Stimulated activated naive CD8-positive, alpha-beta T cell treated with anti-CD3 and anti-CD28 coated beads, Interleukin-15, amount 100 ng/mL, for 72 hours (primary cell): ENCODE measurements at regions not wholly inside any gene's neighbourhood (a gene's known extent, or its start where the extent isn't known, plus 50 kb on each side); places are given as distances from the start of the nearest gene placed in this dataset.

Experiments
- ATAC-seq: fragments of 150-1000 bp; cut with Tn5 transposase; 2 replicates; pipeline ENCODE4 v1.10.0; 2021; ENCODE audit warnings: mild to moderate bottlenecking, moderate library complexity
- DNase-seq, 2 donors: peaks; one replicate each; pipeline ENCODE4 v3.0.0; 2021 to 2022
- H3K27ac Mint-ChIP-seq, 2 donors: one replicate each; pipeline ENCODE4 v1.8.0; 2022; ENCODE audit warnings: mild to moderate bottlenecking in 2 of 2, mixed read lengths in 2 of 2, moderate library complexity in 2 of 2
- H3K27me3 Mint-ChIP-seq: one replicate; pipeline ENCODE4 v1.8.0; 2022; ENCODE audit warnings: mixed read lengths
- H3K4me1 Mint-ChIP-seq: one replicate; pipeline ENCODE4 v1.8.0; 2022; ENCODE audit warnings: mild to moderate bottlenecking, mixed read lengths
- H3K4me3 Mint-ChIP-seq, 2 donors: one replicate each; pipeline ENCODE4 v1.8.0; 2022; ENCODE audit warnings: mild to moderate bottlenecking in 2 of 2, mixed read lengths in 2 of 2, moderate library complexity in 1 of 2
- H3K9me3 Mint-ChIP-seq, 2 donors: one replicate each; pipeline ENCODE4 v1.8.0; 2022; ENCODE audit warnings: mixed read lengths in 2 of 2

GRCh38 chr1:80448081-80448480 lies 1352.7 kb upstream of the ADGRL2 start:
- no peak for DNase-seq
- Mint-ChIP-seq H3K27ac (no peak overlapping the region), H3K9me3 (peaks cover 4 to 13% of the 10 kb centered on the region in 2 donors), H3K4me1 (no peaks in the 10 kb centered on the region), H3K27me3 (no peaks in the 10 kb centered on the region), H3K4me3 (no peak overlapping the region)
- no peak for ATAC-seq

GRCh38 chr1:80447526-80447925 lies 1353.2 kb upstream of the ADGRL2 start:
- Mint-ChIP-seq H3K27ac (no peak overlapping the region), H3K4me3 (no peak overlapping the region), H3K27me3 (no peaks in the 10 kb centered on the region), H3K9me3 (peaks cover 4 to 13% of the 10 kb centered on the region in 2 donors), H3K4me1 (no peaks in the 10 kb centered on the region)
- ATAC-seq (no peak), DNase-seq (no peak)

- no peak overlapping the region for H3K4me3 Mint-ChIP-seq
These were observed 1355.7 kb upstream of the ADGRL2 start for GRCh38 chr1:80445033-80445432.

GRCh38 chr1:80444171-80444570 lies 1356.6 kb upstream of the ADGRL2 start:
- no peak for ATAC-seq
- no peak overlapping the region for H3K27ac Mint-ChIP-seq

More at GRCh38 chr1:80445033-80445432, 1355.7 kb upstream of the ADGRL2 start:
- H3K27ac Mint-ChIP-seq: no peak overlapping the region
- DNase-seq (no peak), ATAC-seq (no peak)
- H3K9me3 Mint-ChIP-seq: peaks cover 0 to 10% of the 10 kb centered on the region in 2 donors
- no peaks in the 10 kb centered on the region for H3K4me1 Mint-ChIP-seq
- H3K27me3 Mint-ChIP-seq: no peaks in the 10 kb centered on the region

GRCh38 chr1:80441664-80442063 lies 1359.1 kb upstream of the ADGRL2 start:
- peaks cover 7 to 20% of the 10 kb centered on the region in 2 donors for H3K9me3 Mint-ChIP-seq
- DNase-seq (no peak), ATAC-seq (no peak)
- H3K4me1 Mint-ChIP-seq: no peaks in the 10 kb centered on the region
- H3K27me3 Mint-ChIP-seq: no peaks in the 10 kb centered on the region
- no peak overlapping the region for H3K4me3 Mint-ChIP-seq
- no peak overlapping the region for H3K27ac Mint-ChIP-seq

More at GRCh38 chr1:80444171-80444570, 1356.6 kb upstream of the ADGRL2 start:
- Mint-ChIP-seq H3K4me3 (no peak overlapping the region), H3K9me3 (peaks cover 7 to 17% of the 10 kb centered on the region in 2 donors), H3K4me1 (no peaks in the 10 kb centered on the region), H3K27me3 (no peaks in the 10 kb centered on the region)
- no peak for DNase-seq

GRCh38 chr1:80436851-80437250 lies 1363.9 kb upstream of the ADGRL2 start:
- H3K9me3 Mint-ChIP-seq: peaks cover 7 to 31% of the 10 kb centered on the region in 2 donors
- no peaks in the 10 kb centered on the region for H3K4me1 Mint-ChIP-seq
- H3K27me3 Mint-ChIP-seq: no peaks in the 10 kb centered on the region
- no peak overlapping the region for H3K4me3 Mint-ChIP-seq
- ATAC-seq (no peak), DNase-seq (no peak)
- no peak overlapping the region for H3K27ac Mint-ChIP-seq

- no peak for ATAC-seq
- no peaks in the 10 kb centered on the region for H3K27me3 Mint-ChIP-seq
- no peak for DNase-seq
- H3K4me1 Mint-ChIP-seq: no peaks in the 10 kb centered on the region
- peaks cover 16 to 24% of the 10 kb centered on the region in 2 donors for H3K9me3 Mint-ChIP-seq
- no peak overlapping the region for H3K27ac Mint-ChIP-seq
- no peak overlapping the region for H3K4me3 Mint-ChIP-seq
These were observed 1372.9 kb upstream of the ADGRL2 start for GRCh38 chr1:80427881-80428280.

- H3K4me3 Mint-ChIP-seq: no peak overlapping the region
- DNase-seq (no peak), ATAC-seq (no peak)
- no peaks in the 10 kb centered on the region for H3K27me3 Mint-ChIP-seq
- H3K27ac Mint-ChIP-seq: no peak overlapping the region
- H3K9me3 Mint-ChIP-seq: peaks cover 5 to 7% of the 10 kb centered on the region in 2 donors
- H3K4me1 Mint-ChIP-seq: no peaks in the 10 kb centered on the region
These were observed 1376.5 kb upstream of the ADGRL2 start for GRCh38 chr1:80424249-80424648.

- H3K9me3 Mint-ChIP-seq: no peaks in the 10 kb centered on the region
- DNase-seq (no peak), ATAC-seq (no peak)
- no peak overlapping the region for H3K4me3 Mint-ChIP-seq
- H3K27ac Mint-ChIP-seq: no peak overlapping the region
- no peaks in the 10 kb centered on the region for H3K27me3 Mint-ChIP-seq
- no peaks in the 10 kb centered on the region for H3K4me1 Mint-ChIP-seq
These were observed 1382.6 kb upstream of the ADGRL2 start for GRCh38 chr1:80418134-80418533.

- Mint-ChIP-seq H3K27me3 (no peaks in the 10 kb centered on the region), H3K4me3 (no peak overlapping the region), H3K9me3 (no peaks in the 10 kb centered on the region), H3K27ac (no peak overlapping the region), H3K4me1 (no peaks in the 10 kb centered on the region)
- DNase-seq (no peak), ATAC-seq (no peak)
These were observed 1383.1 kb upstream of the ADGRL2 start for GRCh38 chr1:80417671-80418070.

GRCh38 chr1:80413969-80414368 lies 1386.8 kb upstream of the ADGRL2 start:
- Mint-ChIP-seq H3K27me3 (no peaks in the 10 kb centered on the region), H3K27ac (no peak overlapping the region), H3K4me1 (no peaks in the 10 kb centered on the region), H3K9me3 (peaks cover 0 to 8% of the 10 kb centered on the region in 2 donors), H3K4me3 (no peak overlapping the region)
- no peak for DNase-seq
- ATAC-seq: no peak

- H3K4me3 Mint-ChIP-seq: no peak overlapping the region
- ATAC-seq (no peak), DNase-seq (no peak)
- peaks cover 0 to 8% of the 10 kb centered on the region in 2 donors for H3K9me3 Mint-ChIP-seq
- H3K27me3 Mint-ChIP-seq: no peaks in the 10 kb centered on the region
- no peak overlapping the region for H3K27ac Mint-ChIP-seq
- no peaks in the 10 kb centered on the region for H3K4me1 Mint-ChIP-seq
These were observed 1390.5 kb upstream of the ADGRL2 start for GRCh38 chr1:80410233-80410632.

- H3K4me1 Mint-ChIP-seq: no peaks in the 10 kb centered on the region
- DNase-seq: no peak
- H3K4me3 Mint-ChIP-seq: no peak overlapping the region
- no peaks in the 10 kb centered on the region for H3K27me3 Mint-ChIP-seq
- H3K9me3 Mint-ChIP-seq: peaks cover 0 to 20% of the 10 kb centered on the region in 2 donors
- ATAC-seq: no peak
- no peak overlapping the region for H3K27ac Mint-ChIP-seq
These were observed 1397.0 kb upstream of the ADGRL4 start for GRCh38 chr1:80403471-80403893.

GRCh38 chr1:80402625-80403024 lies 1396.1 kb upstream of the ADGRL4 start:
- H3K4me3 Mint-ChIP-seq: no peak overlapping the region
- no peaks in the 10 kb centered on the region for H3K27me3 Mint-ChIP-seq
- H3K9me3 Mint-ChIP-seq: peaks cover 0 to 20% of the 10 kb centered on the region in 2 donors
- ATAC-seq (no peak), DNase-seq (no peak)
- no peaks in the 10 kb centered on the region for H3K4me1 Mint-ChIP-seq
- H3K27ac Mint-ChIP-seq: no peak overlapping the region

- ATAC-seq: no peak
- no peak overlapping the region for H3K27ac Mint-ChIP-seq
- H3K27me3 Mint-ChIP-seq: no peaks in the 10 kb centered on the region
- peaks cover 0 to 20% of the 10 kb centered on the region in 2 donors for H3K9me3 Mint-ChIP-seq
- no peaks in the 10 kb centered on the region for H3K4me1 Mint-ChIP-seq
- DNase-seq: no peak
- no peak overlapping the region for H3K4me3 Mint-ChIP-seq
These were observed 1395.2 kb upstream of the ADGRL4 start for GRCh38 chr1:80401757-80402156.

- Mint-ChIP-seq H3K9me3 (peaks cover 8 to 12% of the 10 kb centered on the region in 2 donors), H3K4me1 (no peaks in the 10 kb centered on the region), H3K27me3 (no peaks in the 10 kb centered on the region), H3K27ac (no peak overlapping the region), H3K4me3 (no peak overlapping the region)
- ATAC-seq: no peak
- DNase-seq: no peak
These were observed 1386.0 kb upstream of the ADGRL4 start for GRCh38 chr1:80392529-80392928.

GRCh38 chr1:80385650-80386049 lies 1379.1 kb upstream of the ADGRL4 start:
- Mint-ChIP-seq H3K4me3 (no peak overlapping the region), H3K27me3 (no peaks in the 10 kb centered on the region), H3K27ac (no peak overlapping the region), H3K9me3 (peaks cover 8 to 17% of the 10 kb centered on the region in 2 donors), H3K4me1 (no peaks in the 10 kb centered on the region)
- no peak for ATAC-seq
- no peak for DNase-seq
